GM12865 (cell line): ENCODE measurements at regions not wholly inside any gene's neighbourhood (a gene's known extent, or its start where the extent isn't known, plus 50 kb on each side); places are given as distances from the start of the nearest gene placed in this dataset.

Source experiments
- DNase-seq: peaks from one replicate; pipeline ENCODE4 v3.0.0; 2010; ENCODE audit warnings: low read depth
- H3K4me3 ChIP-seq: 2 replicates; pipeline ENCODE4 v1.5.1; 2011; ENCODE audit warnings: mild to moderate bottlenecking, low read depth, low read length, control low read depth
- CTCF ChIP-seq: IDR thresholded peaks from 2 replicates; pipeline ENCODE4 v1.5.1; 2011; ENCODE audit warnings: low read length, control low read depth, low read depth, inconsistent platforms; ENCODE audit not compliant: insufficient read depth; ENCODE audit errors: missing control alignments

DNA sequence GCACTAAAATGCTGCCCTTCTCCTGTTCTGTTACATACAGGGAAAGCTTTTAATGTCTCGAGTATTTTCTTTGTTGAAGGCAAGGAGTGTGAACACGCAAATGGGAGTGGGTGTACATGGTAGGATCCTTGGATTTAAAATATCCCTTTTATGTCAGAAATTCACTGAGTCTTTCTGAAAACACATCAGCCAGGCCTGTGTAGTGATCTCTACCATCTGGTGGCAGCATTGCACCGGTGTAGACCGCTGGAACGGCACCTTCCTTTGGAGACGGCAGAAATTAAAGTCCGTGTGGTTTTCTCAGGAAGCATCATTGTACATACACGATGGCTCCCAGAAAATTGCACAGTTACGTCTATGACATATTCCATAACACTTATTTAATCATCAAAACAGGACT is 515.8 kb downstream of the GALR1 start:
- DNase-seq = no peak
- TF ChIP-seq CTCF = peak; percentile 24
- no peak overlapping the region for H3K4me3 ChIP-seq

- DNase-seq = no peak
- no peak for TF ChIP-seq CTCF
- H3K4me3 ChIP-seq = no peak overlapping the region
Measured at GRCh38 chr18:77766421-77766820, 516.8 kb downstream of the GALR1 start.

DNA sequence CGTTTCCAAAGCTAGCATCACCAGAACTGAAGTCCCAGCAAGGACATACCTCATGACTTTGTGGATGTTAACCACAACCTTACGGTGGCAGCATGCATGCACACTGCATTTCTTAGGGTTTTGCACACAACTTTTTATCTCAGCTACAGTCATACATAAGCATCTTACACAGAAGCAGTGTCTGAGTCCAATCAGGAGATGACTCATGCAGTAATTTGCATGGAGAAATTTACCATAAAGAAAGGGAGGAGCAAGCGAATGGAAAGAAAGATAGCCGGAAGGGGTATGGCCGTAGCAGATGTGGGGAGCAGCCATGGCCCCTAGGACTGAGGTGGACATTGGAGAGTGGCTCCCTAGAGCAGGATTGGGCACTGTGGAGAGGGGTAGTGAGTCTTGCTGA is 522.5 kb downstream of the GALR1 start:
- no peak for TF ChIP-seq CTCF
- no peak for DNase-seq
- no peak overlapping the region for H3K4me3 ChIP-seq

DNA sequence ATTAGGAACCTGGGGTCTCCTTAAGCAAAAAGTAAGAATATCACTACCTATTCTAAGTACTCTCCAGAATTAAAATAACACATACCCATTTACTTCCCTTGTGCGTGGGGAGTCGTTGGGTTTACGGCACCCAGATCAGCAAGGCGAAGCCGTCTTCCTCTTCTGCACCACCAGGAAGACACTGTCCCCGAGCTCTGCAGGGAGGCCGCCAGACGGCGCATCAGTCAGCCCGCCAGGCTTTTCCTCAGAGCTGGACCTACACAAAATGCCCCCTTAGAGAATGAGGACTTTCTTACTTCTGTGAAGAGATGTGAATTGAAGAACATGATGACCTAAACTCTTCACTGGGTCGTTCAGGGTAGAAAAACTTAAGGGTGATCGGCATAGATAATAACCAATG is 526.5 kb downstream of the GALR1 start:
- no peak for DNase-seq
- H3K4me3 ChIP-seq = no peak overlapping the region
- TF ChIP-seq CTCF = no peak

- DNase-seq = no peak
- no peak overlapping the region for H3K4me3 ChIP-seq
- TF ChIP-seq CTCF = no peak
Measured at GRCh38 chr18:77777163-77777562, 527.5 kb downstream of the GALR1 start.

GRCh38 chr18:77784759-77785379 is 535.2 kb downstream of the GALR1 start:
- DNase-seq = no peak
- H3K4me3 ChIP-seq = no peak overlapping the region

More at GRCh38 chr18:77784759-77785379, 535.2 kb downstream of the GALR1 start:
- TF ChIP-seq CTCF = no peak
